HG03558 (cell line): ENCODE measurements at regions not wholly inside any gene's neighbourhood (a gene's known extent, or its start where the extent isn't known, plus 50 kb on each side); places are given as distances from the start of the nearest gene placed in this dataset.
"Not testable (repeated sequence)": the region's sequence is repeated elsewhere in the genome, so short reads cannot be mapped to it uniquely, and the experiment has no call there.

ENCODE experiments used
- ATAC-seq: cut with Tn5 transposase; IDR thresholded peaks from one replicate; pipeline ENCODE4 v1.9.1; 2021; ENCODE audit warnings: moderate number of reproducible peaks; ENCODE audit not compliant: unreplicated experiment; ENCODE audit errors: extremely low read depth

- ATAC-seq: no peak
Observed at GRCh38 chr3:102887431-102887830, 452.6 kb downstream of the ZPLD1 start.

GRCh38 chr3:102896851-102897621 lies 462.2 kb downstream of the ZPLD1 start:
- no peak for ATAC-seq

- no peak for ATAC-seq
Observed at GRCh38 chr3:102904629-102905028, 469.8 kb downstream of the ZPLD1 start.

- no peak for ATAC-seq
Observed at GRCh38 chr3:102905811-102906210, 471.0 kb downstream of the ZPLD1 start.

GRCh38 chr3:102906818-102907217 lies 472.0 kb downstream of the ZPLD1 start:
- no peak for ATAC-seq

GRCh38 chr3:102909904-102910303 lies 475.1 kb downstream of the ZPLD1 start:
- ATAC-seq: no peak

GRCh38 chr3:102916532-102916931 lies 481.7 kb downstream of the ZPLD1 start:
- no peak for ATAC-seq

- no peak for ATAC-seq
Observed at GRCh38 chr3:102926618-102927017, 491.8 kb downstream of the ZPLD1 start.

GRCh38 chr3:102933377-102933776 lies 498.6 kb downstream of the ZPLD1 start:
- no peak for ATAC-seq

GRCh38 chr3:102936511-102937045 lies 501.8 kb downstream of the ZPLD1 start:
- no peak for ATAC-seq

GRCh38 chr3:102941786-102942185 lies 507.0 kb downstream of the ZPLD1 start:
- no peak for ATAC-seq

GRCh38 chr3:102946445-102946844 lies 511.6 kb downstream of the ZPLD1 start:
- ATAC-seq: not testable (repeated sequence)

GRCh38 chr3:102972350-102972749 lies 537.5 kb downstream of the ZPLD1 start:
- no peak for ATAC-seq

- ATAC-seq: no peak
Observed at GRCh38 chr3:102974333-102974732, 539.5 kb downstream of the ZPLD1 start.

- no peak for ATAC-seq
Observed at GRCh38 chr3:102979191-102979590, 544.4 kb downstream of the ZPLD1 start.

- no peak for ATAC-seq
Observed at GRCh38 chr3:102979682-102980354, 545.0 kb downstream of the ZPLD1 start.

- no peak for ATAC-seq
Observed at GRCh38 chr3:102980355-102980696, 545.5 kb downstream of the ZPLD1 start.

GRCh38 chr3:103002425-103003176 lies 567.8 kb downstream of the ZPLD1 start:
- ATAC-seq: no peak

- ATAC-seq: no peak
Observed at GRCh38 chr3:103006526-103007183, 571.8 kb downstream of the ZPLD1 start.

- ATAC-seq: no peak
Observed at GRCh38 chr3:103009609-103010008, 574.8 kb downstream of the ZPLD1 start.
